GM18508 (cell line): ENCODE measurements at regions not wholly inside any gene's neighbourhood (a gene's known extent, or its start where the extent isn't known, plus 50 kb on each side); places are given as distances from the start of the nearest gene placed in this dataset.

Experiments used
- ATAC-seq: cut with Tn5 transposase; IDR thresholded peaks from one replicate; pipeline ENCODE4 v1.9.1; 2021; ENCODE audit warnings: moderate number of reproducible peaks; ENCODE audit not compliant: insufficient read depth, unreplicated experiment

DNA sequence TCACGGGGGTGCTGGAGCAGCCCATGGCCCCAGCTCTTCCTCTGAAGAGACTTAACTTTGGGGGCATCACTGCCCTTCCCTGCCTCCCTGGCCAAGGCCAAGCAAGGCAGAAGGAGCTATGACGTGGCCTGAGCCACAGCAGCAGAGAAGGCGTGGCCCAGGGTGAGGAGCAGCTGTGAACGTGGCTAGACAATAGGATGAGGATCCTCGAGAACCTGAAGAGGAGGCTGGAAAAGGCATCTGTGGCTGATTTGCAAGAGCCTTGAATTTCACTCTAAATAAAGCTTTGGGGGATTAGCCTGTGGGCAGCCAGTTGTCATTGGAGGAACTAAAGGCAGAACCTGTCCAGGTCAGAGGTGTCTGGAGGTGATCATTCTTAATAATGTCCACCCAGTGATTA lies 652.9 kb upstream of the ID2 start:
- ATAC-seq = no peak

DNA sequence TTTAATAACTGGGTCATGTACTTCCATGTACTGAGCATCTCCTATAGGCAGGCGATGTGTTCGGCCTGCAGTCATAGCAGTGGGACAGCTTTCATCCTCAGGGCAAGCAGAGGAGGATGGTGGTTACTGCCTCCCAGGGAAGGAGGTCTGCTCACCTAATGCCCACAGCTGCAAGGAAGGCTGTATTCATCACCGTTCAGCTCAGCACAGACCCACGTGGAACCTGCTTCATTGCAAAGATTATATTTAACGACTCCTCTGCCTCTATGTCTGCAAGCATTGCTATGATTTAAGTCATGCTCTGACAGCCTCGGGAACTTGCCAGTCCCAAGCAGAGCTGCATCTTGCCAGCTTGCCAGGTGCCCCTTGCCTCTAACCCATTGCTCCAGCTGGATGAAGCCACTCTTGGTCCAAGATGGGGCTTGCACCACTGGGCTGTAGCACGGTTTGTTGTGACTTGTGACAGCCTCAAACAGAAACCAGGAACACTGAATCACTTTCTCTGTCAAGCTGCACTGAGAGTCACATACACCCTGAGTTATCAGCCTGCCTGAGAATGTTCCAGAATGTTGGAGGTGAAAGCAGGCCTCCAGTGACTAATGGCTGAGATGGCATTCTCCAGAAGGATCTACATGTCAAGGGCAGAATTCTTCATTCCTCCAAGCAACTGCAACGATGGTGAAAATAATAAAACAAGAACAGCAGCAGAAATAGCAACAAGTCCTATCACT lies 651.1 kb upstream of the ID2 start:
- no peak for ATAC-seq

DNA sequence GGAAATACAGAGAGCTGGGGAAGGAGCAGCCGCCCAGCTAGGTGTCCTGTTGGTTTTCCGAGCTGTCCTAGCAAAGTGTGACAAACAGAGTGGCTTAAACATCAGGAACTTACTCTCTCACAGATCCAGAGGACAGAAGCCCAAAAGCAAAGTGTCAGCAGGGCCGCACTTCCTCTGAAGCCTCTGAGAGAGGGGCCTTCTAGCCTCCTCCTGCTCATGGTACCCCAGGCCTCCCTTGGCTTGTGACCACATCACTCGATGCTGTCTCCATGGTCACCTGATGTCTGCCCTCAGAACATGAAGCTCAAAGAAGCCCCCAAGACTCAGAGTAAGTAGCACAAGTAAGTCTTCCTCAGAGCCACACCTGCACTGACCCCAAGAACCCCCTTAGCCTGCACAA lies 650.5 kb upstream of the ID2 start:
- ATAC-seq = no peak

DNA sequence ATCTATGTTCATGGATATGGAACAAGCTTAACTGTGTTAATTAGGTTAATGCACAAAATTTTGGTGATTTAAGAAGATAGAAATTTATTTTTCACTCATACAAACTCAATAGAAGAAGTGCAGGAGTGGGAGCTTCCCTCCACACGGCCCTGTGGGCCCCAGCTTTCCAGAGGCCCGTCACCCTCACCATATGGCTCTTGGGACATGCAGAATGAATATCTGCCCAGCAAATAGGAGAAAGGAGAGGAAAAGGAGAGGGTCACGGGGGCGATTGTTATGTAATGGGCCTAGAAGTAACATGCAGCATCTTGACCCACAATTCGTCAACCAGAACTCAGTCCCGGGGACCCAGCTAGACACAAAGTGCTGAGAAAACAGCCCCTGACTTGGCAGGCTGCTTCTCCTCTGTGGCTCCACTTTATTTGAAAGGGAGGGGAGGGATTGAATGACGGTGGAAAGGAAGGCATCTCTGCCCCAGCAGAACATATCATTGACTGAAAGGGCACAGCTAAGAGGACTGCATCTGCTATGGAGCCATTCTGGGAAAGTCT lies 648.2 kb upstream of the ID2 start:
- no peak for ATAC-seq

DNA sequence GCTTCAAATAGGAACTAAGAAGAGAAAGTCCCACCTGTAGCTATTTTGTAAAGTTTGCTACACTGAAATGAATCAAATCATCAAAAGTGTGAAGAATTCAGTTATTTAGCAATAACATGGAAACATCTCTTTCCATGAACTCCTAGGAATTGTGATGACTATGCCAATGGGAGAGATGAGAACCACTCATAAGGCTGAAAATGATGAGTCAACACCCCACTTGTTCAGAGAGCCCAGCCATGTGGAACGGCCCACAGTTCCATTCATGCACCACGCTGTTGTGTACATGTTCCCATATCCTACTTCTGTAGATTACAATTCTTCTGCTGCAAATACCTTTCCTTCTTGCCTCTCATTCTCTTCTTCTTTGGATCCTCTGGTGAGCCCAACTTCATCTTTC lies 645.5 kb upstream of the ID2 start:
- no peak for ATAC-seq

GRCh38 chr2:8039732-8040131 lies 642.1 kb upstream of the ID2 start:
- no peak for ATAC-seq

DNA sequence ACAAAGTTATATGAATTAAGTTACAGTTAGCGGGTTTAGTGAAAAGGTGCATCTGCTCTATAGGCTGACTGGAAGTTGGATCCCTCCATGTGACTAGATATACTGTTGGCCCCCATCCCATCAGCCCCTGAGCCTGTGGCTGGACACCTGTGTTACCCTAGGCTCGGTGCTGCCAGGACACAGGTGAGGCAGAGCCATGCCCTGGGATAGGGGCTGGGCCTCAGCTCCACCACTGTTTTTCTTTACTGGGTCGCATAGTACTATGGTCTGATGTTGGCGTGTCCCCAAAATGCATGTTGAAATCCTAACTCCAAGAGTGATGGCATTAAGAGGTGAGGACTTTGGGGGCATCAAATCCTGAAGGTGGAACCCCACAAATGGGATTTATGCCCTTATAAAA lies 638.6 kb upstream of the ID2 start:
- no peak for ATAC-seq

DNA sequence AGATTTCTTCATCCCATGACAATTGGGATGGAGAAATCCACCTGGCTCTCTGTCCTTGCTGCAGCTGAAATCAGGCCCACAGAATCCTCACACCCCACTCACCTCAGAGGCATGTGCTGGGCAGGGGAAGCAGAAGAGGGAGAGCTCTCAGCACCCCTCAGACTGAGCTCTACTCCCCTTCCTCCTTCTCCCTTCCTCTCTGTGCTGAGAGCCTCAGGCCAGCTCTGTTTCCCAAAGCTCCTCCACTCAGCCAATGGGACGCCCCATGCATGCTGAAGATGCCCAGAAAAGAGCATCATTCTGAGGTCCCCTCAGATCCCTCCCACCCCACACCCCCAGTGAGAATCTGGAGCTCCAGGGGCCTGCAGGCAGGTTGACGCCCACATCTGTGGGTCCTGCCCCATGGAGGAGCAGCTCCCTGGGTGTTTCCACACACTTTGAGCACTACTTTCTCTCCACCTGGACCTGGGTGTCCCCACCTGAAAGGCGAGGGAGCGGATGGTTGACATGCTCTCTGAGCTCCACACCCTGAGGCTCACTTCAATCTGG lies 637.7 kb upstream of the ID2 start:
- ATAC-seq = no peak

DNA sequence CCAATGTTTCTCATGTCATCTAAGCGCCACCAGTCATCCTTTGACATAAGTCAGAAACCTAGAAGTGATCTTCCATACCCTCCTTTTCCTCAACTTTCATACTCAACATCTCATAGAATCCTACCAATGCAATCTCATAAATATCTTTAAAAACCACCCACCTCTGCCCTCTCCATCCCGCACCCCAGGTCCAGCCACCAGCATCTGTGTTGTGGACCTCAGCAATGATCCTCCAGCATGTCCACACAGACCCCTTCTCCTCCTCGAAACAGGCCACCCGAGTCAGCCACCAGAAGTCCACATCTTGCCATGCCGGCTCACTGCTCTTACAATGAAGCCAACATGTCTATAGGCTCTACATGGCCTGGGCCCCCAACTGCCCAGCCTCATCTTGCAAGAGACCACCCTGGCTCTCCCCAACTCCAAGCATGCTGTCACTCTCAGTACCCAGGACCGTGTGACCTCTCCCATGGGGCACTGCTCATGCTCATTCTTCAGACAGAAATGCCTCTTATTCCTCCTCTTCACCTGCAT lies 636.7 kb upstream of the ID2 start:
- no peak for ATAC-seq

- no peak for ATAC-seq
Measured at GRCh38 chr2:8046849-8047248, 635.0 kb upstream of the ID2 start.

GRCh38 chr2:8049176-8049575 lies 632.7 kb upstream of the ID2 start:
- ATAC-seq = no peak

DNA sequence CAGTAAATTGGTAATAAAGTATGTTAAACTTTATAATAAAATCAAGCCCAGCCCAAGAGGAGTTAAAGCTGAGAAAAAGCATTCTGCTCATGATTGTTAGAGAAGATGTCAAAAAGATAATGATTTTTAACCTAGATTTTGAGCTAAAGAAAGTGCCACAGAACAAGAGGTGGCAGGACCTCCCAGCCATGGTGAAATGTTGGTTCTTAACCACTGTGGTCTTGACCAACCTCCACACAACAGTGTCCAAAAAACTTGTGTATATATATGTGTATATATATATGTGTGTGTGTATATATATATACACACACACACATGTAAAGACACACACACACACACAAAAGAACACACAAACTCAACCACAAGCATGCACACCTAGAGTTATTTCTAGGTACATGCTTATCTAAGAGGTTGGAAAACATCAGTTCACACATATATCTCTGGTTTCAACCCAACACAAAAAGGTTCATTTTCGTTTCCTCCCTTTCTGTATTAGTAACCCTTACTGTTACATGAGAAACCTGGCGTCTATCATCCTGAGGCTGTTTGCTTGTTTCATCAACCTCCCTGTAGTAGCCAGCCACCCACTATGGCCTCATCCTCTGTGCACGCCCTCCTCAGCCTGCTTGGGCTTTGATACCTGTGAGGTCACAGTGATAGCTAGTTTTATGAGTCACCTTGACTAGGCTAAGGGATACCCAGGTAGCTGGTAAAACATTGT lies 631.8 kb upstream of the ID2 start:
- ATAC-seq = peak; percentile 64

DNA sequence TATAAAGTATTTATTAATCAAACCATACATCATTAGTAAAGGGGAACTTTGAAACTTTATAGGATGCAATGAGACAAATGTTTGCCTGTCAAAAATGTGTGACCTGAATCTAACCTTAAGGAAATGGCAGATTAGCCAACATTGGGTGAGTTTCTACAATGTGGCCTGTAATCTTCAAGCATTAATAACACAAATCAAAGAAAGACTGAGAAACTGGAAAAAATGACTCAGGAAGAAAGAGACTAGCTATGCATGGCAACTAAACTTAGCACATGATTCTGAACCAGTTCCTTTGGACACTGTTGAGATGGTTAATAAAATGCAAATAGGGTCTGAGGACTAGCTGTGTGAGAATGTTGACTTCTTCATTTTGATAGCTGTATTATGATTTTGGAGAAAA lies 628.6 kb upstream of the ID2 start:
- ATAC-seq = no peak

DNA sequence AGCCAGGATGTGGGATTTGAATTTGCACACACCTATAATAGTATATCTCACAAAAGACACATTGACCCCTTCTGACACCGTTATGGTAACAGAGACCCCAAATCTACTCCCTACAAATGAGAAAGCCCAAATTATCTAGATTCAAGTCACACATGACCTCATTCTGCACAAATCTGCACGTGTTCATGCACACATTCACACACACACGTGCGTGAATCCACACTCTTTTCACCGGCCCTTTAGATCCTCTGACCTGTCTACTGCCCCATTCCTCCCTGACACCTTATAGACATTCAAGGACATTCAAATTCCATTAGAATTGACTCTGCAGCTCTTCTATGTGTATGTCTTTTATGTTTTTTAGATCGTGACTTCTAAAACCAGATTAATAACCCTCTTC lies 627.8 kb upstream of the ID2 start:
- no peak for ATAC-seq

GRCh38 chr2:8058652-8059051 lies 623.2 kb upstream of the ID2 start:
- ATAC-seq = no peak

- ATAC-seq = no peak
Measured at GRCh38 chr2:8059255-8059654, 622.6 kb upstream of the ID2 start.

- no peak for ATAC-seq
Measured at GRCh38 chr2:8059794-8060193, 622.1 kb upstream of the ID2 start.

DNA sequence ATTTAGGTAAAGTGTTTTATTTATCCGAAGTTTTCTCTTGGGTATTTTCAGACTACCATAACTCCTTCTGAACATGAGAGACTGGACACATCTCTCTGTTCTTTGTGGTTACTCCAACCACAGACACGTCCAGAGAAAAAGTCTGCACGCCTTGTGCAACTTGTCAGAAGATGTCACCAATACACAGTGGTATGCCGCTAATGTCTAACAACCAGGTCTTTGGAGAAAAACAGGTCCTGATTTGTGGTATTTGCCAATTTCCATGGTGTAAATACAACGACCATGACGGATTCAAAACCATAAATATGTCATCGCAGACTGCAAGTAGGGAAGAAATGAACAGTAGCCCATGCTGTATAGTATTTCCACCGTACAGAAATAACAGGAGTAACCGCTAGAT lies 620.6 kb upstream of the ID2 start:
- no peak for ATAC-seq

DNA sequence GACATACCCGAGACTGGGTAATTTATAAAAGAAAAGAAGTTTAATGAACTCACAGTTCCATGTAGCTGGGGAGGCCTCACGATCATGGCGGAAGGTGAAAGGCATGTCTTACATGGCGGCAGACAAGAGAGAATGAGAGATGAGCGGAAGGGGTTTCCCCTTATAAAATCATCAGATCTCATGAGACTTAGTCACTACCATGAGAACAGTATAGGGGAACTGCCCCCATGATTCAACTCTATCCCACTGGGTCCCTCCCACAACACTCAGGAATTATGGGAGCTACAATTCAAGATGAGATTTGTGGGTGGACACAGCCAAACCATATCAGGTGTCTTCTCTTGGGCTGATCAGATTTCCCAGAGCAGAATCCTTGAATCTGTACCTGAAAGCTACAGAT lies 617.3 kb upstream of the ID2 start:
- ATAC-seq = no peak

GRCh38 chr2:8065191-8065590 lies 616.7 kb upstream of the ID2 start:
- no peak for ATAC-seq

DNA sequence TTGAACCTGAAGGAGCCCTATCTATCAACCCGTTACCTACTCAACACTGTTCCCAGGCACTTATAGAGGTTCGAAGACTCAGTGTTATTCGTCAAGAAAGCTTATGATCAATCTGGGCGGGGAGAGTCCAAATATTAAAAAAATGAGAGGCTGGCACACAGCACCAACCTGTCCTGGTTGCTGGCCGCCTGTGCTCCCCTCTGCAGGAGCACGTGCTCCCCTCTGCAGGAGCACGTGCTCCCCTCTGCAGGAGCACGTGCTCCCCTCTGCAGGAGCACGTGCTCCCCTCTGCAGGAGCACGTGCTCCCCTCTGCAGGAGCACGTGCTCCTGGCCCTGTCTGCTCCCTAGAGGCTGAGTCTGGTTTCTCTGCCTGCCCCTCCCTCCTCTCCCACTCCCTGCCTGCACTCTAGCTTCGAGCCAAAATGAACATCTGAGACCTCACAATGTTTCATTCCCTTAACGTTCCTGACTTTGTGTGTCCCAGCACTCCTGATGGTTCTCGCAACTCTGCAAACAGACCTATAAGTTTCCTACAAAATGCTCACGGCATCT lies 614.0 kb upstream of the ID2 start:
- ATAC-seq = no peak
